Neural progenitor cell (in vitro differentiated cells): ENCODE measurements at regions not wholly inside any gene's neighbourhood (a gene's known extent, or its start where the extent isn't known, plus 50 kb on each side); places are given as distances from the start of the nearest gene placed in this dataset.

Experiments
- CTCF ChIP-seq: fragments of 200-600 bp; sonication (generic); IDR thresholded peaks from 2 replicates; pipeline ENCODE4 v1.5.1; 2017; ENCODE audit warnings: antibody characterized with exemption, mild to moderate bottlenecking
- EZH2 ChIP-seq: fragments of 200-600 bp; sonication (generic); IDR thresholded peaks from 2 replicates; pipeline ENCODE4 v1.6.1; 2017; ENCODE audit warnings: antibody characterized with exemption, mild to moderate bottlenecking, moderate library complexity
- EZH2phosphoT487 ChIP-seq: fragments of 200-600 bp; sonication (generic); IDR thresholded peaks from 2 replicates; pipeline ENCODE4 v1.6.1; 2017; ENCODE audit warnings: antibody characterized with exemption

GRCh38 chr2:204156456-204156855, 219.9 kb downstream of the ICOS start:
- no peak for TF ChIP-seq EZH2
- no peak for TF ChIP-seq CTCF
- TF ChIP-seq EZH2phosphoT487, result no peak
